LoVo (cell line): ENCODE measurements at regions not wholly inside any gene's neighbourhood (a gene's known extent, or its start where the extent isn't known, plus 50 kb on each side); places are given as distances from the start of the nearest gene placed in this dataset.
"Not testable (repeated sequence)": the region's sequence is repeated elsewhere in the genome, so short reads cannot be mapped to it uniquely, and the experiment has no call there.

Experiments
- DNase-seq: peaks from one replicate; pipeline ENCODE4 v3.0.0-alpha.2; 2016; ENCODE audit warnings: low spot score

GRCh38 chr11:57871231-57871630 is 109.6 kb downstream of the CTNND1 start:
- DNase-seq = no peak

- DNase-seq = no peak
Measured at GRCh38 chr11:57873196-57873911, 111.8 kb downstream of the CTNND1 start.

- DNase-seq = no peak
Measured at GRCh38 chr11:57874981-57875380, 113.4 kb downstream of the CTNND1 start.

- no peak for DNase-seq
Measured at GRCh38 chr11:57881647-57882046, 120.0 kb downstream of the CTNND1 start.

- DNase-seq = no peak
Measured at GRCh38 chr11:57883630-57884029, 122.0 kb downstream of the CTNND1 start.

- DNase-seq = no peak
Measured at GRCh38 chr11:57885298-57886050, 123.9 kb downstream of the CTNND1 start.

GRCh38 chr11:57888386-57888785 is 126.8 kb downstream of the CTNND1 start:
- DNase-seq = no peak

- no peak for DNase-seq
Measured at GRCh38 chr11:57890521-57890920, 128.9 kb downstream of the CTNND1 start.

GRCh38 chr11:57893200-57893599 is 130.5 kb upstream of the OR9Q1 start:
- DNase-seq = not testable (repeated sequence)

GRCh38 chr11:57896361-57897145 is 127.1 kb upstream of the OR9Q1 start:
- DNase-seq = no peak

- DNase-seq = no peak
Measured at GRCh38 chr11:57899378-57899777, 124.3 kb upstream of the OR9Q1 start.

GRCh38 chr11:57900320-57900719 is 123.4 kb upstream of the OR9Q1 start:
- DNase-seq = peak; percentile 71

- no peak for DNase-seq
Measured at GRCh38 chr11:57901278-57901677, 122.4 kb upstream of the OR9Q1 start.

- DNase-seq = peak; percentile 68
Measured at GRCh38 chr11:57901756-57902155, 121.9 kb upstream of the OR9Q1 start.

- DNase-seq = no peak
Measured at GRCh38 chr11:57903011-57903410, 120.7 kb upstream of the OR9Q1 start.

GRCh38 chr11:57903441-57904123 is 120.1 kb upstream of the OR9Q1 start:
- peak; percentile 89 for DNase-seq

- DNase-seq = no peak
Measured at GRCh38 chr11:57904376-57904775, 119.3 kb upstream of the OR9Q1 start.

GRCh38 chr11:57905439-57905838 is 118.2 kb upstream of the OR9Q1 start:
- peak; percentile 52 for DNase-seq

- not testable (repeated sequence) for DNase-seq
Measured at GRCh38 chr11:57908399-57908798, 115.3 kb upstream of the OR9Q1 start.

- DNase-seq = not testable (repeated sequence)
Measured at GRCh38 chr11:57911522-57911921, 112.2 kb upstream of the OR9Q1 start.

- DNase-seq = no peak
Measured at GRCh38 chr11:57913715-57914704, 109.7 kb upstream of the OR9Q1 start.
